ENCODE measurements at regions not wholly inside any gene's neighbourhood (a gene's known extent, or its start where the extent isn't known, plus 50 kb on each side); places are given as distances from the start of the nearest gene placed in this dataset.

DNA sequence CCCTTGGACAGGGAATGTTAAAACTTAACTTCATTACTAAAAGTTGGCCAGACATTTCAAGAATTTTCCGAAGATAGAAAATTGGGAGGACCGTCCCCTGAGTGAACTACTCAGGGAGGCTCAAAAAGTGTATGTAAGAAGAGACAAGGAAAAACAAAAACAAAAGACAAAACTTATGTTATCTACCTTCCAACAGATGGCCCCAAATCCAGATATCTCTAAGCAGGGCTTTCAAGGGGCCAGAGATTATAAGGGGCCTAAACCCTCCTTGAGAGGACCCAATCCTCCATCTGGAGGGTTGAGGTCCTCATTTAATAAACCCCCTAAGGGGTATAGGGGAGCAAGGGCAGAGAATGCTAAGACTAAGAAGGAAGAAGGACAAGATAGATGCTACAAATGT lies 203.6 kb downstream of the SH2D4B start:
- TF ChIP-seq, protein P1, sequence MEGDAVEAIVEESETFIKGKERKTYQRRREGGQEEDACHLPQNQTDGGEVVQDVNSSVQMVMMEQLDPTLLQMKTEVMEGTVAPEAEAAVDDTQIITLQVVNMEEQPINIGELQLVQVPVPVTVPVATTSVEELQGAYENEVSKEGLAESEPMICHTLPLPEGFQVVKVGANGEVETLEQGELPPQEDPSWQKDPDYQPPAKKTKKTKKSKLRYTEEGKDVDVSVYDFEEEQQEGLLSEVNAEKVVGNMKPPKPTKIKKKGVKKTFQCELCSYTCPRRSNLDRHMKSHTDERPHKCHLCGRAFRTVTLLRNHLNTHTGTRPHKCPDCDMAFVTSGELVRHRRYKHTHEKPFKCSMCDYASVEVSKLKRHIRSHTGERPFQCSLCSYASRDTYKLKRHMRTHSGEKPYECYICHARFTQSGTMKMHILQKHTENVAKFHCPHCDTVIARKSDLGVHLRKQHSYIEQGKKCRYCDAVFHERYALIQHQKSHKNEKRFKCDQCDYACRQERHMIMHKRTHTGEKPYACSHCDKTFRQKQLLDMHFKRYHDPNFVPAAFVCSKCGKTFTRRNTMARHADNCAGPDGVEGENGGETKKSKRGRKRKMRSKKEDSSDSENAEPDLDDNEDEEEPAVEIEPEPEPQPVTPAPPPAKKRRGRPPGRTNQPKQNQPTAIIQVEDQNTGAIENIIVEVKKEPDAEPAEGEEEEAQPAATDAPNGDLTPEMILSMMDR (IDR thresholded peaks at IDR 0.05) = no peak
- TF ChIP-seq POLR2A (IDR thresholded peaks at IDR 0.05) = no peak
